SK-N-SH (cell line): ENCODE measurements at regions not wholly inside any gene's neighbourhood (a gene's known extent, or its start where the extent isn't known, plus 50 kb on each side); places are given as distances from the start of the nearest gene placed in this dataset.

Source experiments
- CTCF ChIA-PET: fragments of 300-600, 350-600 bp; formaldehyde crosslinking; extraction: SDS; loops from one replicate; lab custom pipeline; 2021; lab: Yijun Ruan, JAX
- POLR2A ChIA-PET: fragments of 350-600 bp; sonication (Branson Sonifier 250); formaldehyde crosslinking; extraction: SDS; loops from one replicate; lab custom pipeline; 2020; ENCODE audit warnings: antibody characterized with exemption, inconsistent platforms; lab: Yijun Ruan, JAX
- DNase-seq: peaks from one replicate; pipeline ENCODE4 v3.0.0; 2012
- H2AFZ ChIP-seq: fragments of 200-600 bp; sonication (generic); 2 replicates; pipeline ENCODE4 v1.8.1; 2016; ENCODE audit warnings: antibody characterized with exemption, mild to moderate bottlenecking, low read depth
- H3F3A ChIP-seq: fragments of 200-600 bp; sonication (generic); replicated peaks from 2 replicates; pipeline ENCODE3; 2016; ENCODE audit warnings: antibody characterized with exemption, mild to moderate bottlenecking; ENCODE audit not compliant: insufficient read depth
- H3K27ac ChIP-seq, 2 experiments: fragments of 200-500 bp in 1 of 2; fragments of 200-600 bp in 1 of 2; sonication (Bioruptor generic) in 1 of 2; sonication (generic), shearing (Covaris generic) in 1 of 2; 2 replicates each; pipeline versions ENCODE4 v1.5.1 to v1.6.1; 2014 to 2016; ENCODE audit warnings: low read depth in 2 of 2, inconsistent platforms in 1 of 2, low read length in 1 of 2, mild to moderate bottlenecking in 1 of 2, mixed read lengths in 1 of 2
- H3K27me3 ChIP-seq: fragments of 200-600 bp; sonication (generic), shearing (Covaris generic); 2 replicates; pipeline ENCODE4 v1.6.1; 2016; ENCODE audit warnings: mixed run types; ENCODE audit not compliant: insufficient read depth
- H3K36me3 ChIP-seq, 2 experiments: fragments of 200-500 bp in 1 of 2; fragments of 200-600 bp in 1 of 2; sonication (Bioruptor generic) in 1 of 2; sonication (generic) in 1 of 2; replicated peaks in 1 of 2; 2 replicates each; pipeline versions ENCODE3 to v1.5.1; 2014 to 2016; ENCODE audit warnings: low read length in 1 of 2, mild to moderate bottlenecking in 1 of 2; ENCODE audit not compliant: insufficient read depth in 2 of 2, control insufficient read depth in 1 of 2
- H3K4me1 ChIP-seq, 2 experiments: fragments of 200-500 bp in 1 of 2; fragments of 200-600 bp in 1 of 2; sonication (Bioruptor generic) in 1 of 2; sonication (generic), shearing (Covaris generic) in 1 of 2; 2 replicates each; pipeline versions ENCODE4 v1.5.1 to v1.6.1; 2014 to 2016; ENCODE audit warnings: low read depth in 1 of 2, low read length in 1 of 2, mixed run types in 1 of 2; ENCODE audit not compliant: insufficient read depth in 2 of 2, control insufficient read depth in 1 of 2
- H3K4me2 ChIP-seq: fragments of 200-600 bp; sonication (generic), shearing (Covaris generic); 2 replicates; pipeline ENCODE4 v1.6.1; 2017; ENCODE audit warnings: mixed run types
- H3K4me3 ChIP-seq, 2 experiments: fragments of 200-500 bp in 1 of 2; fragments of 200-600 bp in 1 of 2; sonication (Bioruptor generic) in 1 of 2; sonication (generic), shearing (Covaris generic) in 1 of 2; 2 replicates each; pipeline versions ENCODE4 v1.5.1 to v1.8.1; 2014 to 2016; ENCODE audit warnings: low read depth in 2 of 2, inconsistent platforms in 1 of 2, low read length in 1 of 2, mild to moderate bottlenecking in 1 of 2, mixed read lengths in 1 of 2, moderate library complexity in 1 of 2
- H3K79me2 ChIP-seq: fragments of 200-600 bp; sonication (generic); 2 replicates; pipeline ENCODE4 v1.8.1; 2017; ENCODE audit warnings: mild to moderate bottlenecking; ENCODE audit not compliant: insufficient read depth
- H3K9ac ChIP-seq: fragments of 200-600 bp; sonication (generic); 2 replicates; pipeline ENCODE4 v1.6.1; 2017; ENCODE audit warnings: mixed run types
- H3K9me2 ChIP-seq: fragments of 200-600 bp; sonication (generic); 2 replicates; pipeline ENCODE4 v1.6.1; 2017; ENCODE audit warnings: mixed run types
- H3K9me3 ChIP-seq: fragments of 200-600 bp; sonication (generic); 2 replicates; pipeline ENCODE4 v1.6.1; 2017; ENCODE audit warnings: mixed run types, mild to moderate bottlenecking, moderate library complexity
- H4K20me1 ChIP-seq: fragments of 200-600 bp; sonication (generic); 2 replicates; pipeline ENCODE4 v1.6.1; 2017; ENCODE audit warnings: mild to moderate bottlenecking, mixed run types; ENCODE audit not compliant: insufficient read depth
- CHD2 ChIP-seq: fragments of 150-350 bp; IDR thresholded peaks from 2 replicates; pipeline ENCODE4 v1.6.1; 2018; ENCODE audit warnings: low read length; ENCODE audit not compliant: partially characterized antibody
- FOSL2 ChIP-seq: IDR thresholded peaks from 2 replicates; pipeline ENCODE4 v1.4.0; 2012; ENCODE audit warnings: low read depth, mild to moderate bottlenecking, moderate library complexity, borderline replicate concordance
- GABPA ChIP-seq: IDR thresholded peaks from 2 replicates; pipeline ENCODE4 v1.4.0; 2012; ENCODE audit warnings: low read depth, mild to moderate bottlenecking
- MEF2A ChIP-seq: IDR thresholded peaks from 2 replicates; pipeline ENCODE4 v1.4.0; 2012; ENCODE audit warnings: low read depth, borderline replicate concordance
- MXI1 ChIP-seq: IDR thresholded peaks from 2 replicates; pipeline ENCODE4 v1.6.1; 2012; ENCODE audit warnings: mild to moderate bottlenecking, low read depth, low read length, improper control_type of control experiment
- NFIC ChIP-seq: IDR thresholded peaks from 2 replicates; pipeline ENCODE4 v1.4.0; 2012; ENCODE audit warnings: borderline replicate concordance
- PBX3 ChIP-seq: IDR thresholded peaks from 2 replicates; pipeline ENCODE4; 2012
- POLR2AphosphoS5 ChIP-seq: IDR thresholded peaks from 2 replicates; pipeline ENCODE4 v1.6.1; 2012; ENCODE audit warnings: low read depth, low read length
- RAD21 ChIP-seq: IDR thresholded peaks from 2 replicates; pipeline ENCODE4 v1.6.1; 2012; ENCODE audit warnings: mild to moderate bottlenecking, low read length
- RCOR1 ChIP-seq: fragments of 150-350 bp; IDR thresholded peaks from 2 replicates; pipeline ENCODE4 v1.6.1; 2017; ENCODE audit warnings: antibody characterized with exemption, low read length
- SMC3 ChIP-seq: IDR thresholded peaks from 2 replicates; pipeline ENCODE4 v1.6.1; 2012; ENCODE audit warnings: low read depth, low read length, improper control_type of control experiment
- USF1 ChIP-seq: IDR thresholded peaks from 2 replicates; pipeline ENCODE4 v1.4.0; 2012; ENCODE audit warnings: low read depth, borderline replicate concordance
- YY1 ChIP-seq: IDR thresholded peaks from 2 replicates; pipeline ENCODE4 v1.4.0; 2012; ENCODE audit warnings: low read depth, mild to moderate bottlenecking
- WGBS: methylation state at CpG from one replicate; pipeline ENCODE4 v1.1.6; 2017; ENCODE audit warnings: low lambda C conversion rate; 5-methylcytosine and 5-hydroxymethylcytosine counted together
- TF ChIP-seq, protein P1 (sequence below): IDR thresholded peaks from 2 replicates; pipeline ENCODE4 v1.6.1; 2012; ENCODE audit warnings: mild to moderate bottlenecking, low read depth, low read length, moderate library complexity
- TF ChIP-seq, protein P2 (sequence below): IDR thresholded peaks from 2 replicates; pipeline ENCODE4 v1.4.0; 2012; ENCODE audit warnings: low read depth

DNA sequence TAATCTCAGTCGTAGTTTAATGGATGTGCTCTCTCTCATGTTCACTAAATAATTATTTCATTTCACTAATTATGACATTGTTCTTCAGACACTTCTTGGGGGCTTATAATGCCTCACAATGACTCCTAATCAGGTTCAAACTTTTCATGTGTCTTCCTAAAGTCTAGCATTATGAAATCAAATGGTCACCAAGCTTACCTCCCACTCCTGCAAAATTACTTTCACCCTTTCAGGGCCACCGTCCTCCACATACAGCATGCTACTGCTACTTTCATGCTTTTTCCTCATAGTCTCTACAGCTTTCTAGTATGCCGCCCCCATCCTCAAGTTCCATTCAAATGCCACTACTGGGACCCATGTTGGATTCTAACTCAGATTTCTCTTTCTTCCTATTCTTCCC is 59.8 kb upstream of the C1orf53 start:
- Histone ChIP-seq H3K4me2 (no peak overlapping the region), H3K9me3 (no peaks in the 10 kb centered on the region), H3K27ac (no peak overlapping the region), H3K36me3 (no peaks in the 10 kb centered on the region), H3K9me2 (no peaks in the 10 kb centered on the region), H2AFZ (no peak overlapping the region), H3K9ac (no peak overlapping the region), H3K4me3 (no peak overlapping the region)
- WGBS = 75% methylated on average over 3 of the region's 3 CpGs
- TF ChIP-seq RCOR1 = no peak
- TF ChIP-seq, all 33 proteins: peak for 0
- no peaks in the 10 kb centered on the region for H3K79me2 ChIP-seq
- ChIA-PET POLR2A (no interaction called here), CTCF (interaction anchor here (0.7 kb wide), 1 partner anchor 52 kb away, joined by 3 read pairs; no protein-coding TSS in a partner anchor)
- H4K20me1 ChIP-seq = no peaks in the 10 kb centered on the region
- H3K27me3 ChIP-seq = no peaks in the 10 kb centered on the region
- no peaks in the 10 kb centered on the region for H3F3A ChIP-seq
- DNase-seq = no peak
- 0 out of 4 replicates have a peak, but pooled peaks cover 0 to 4% of the 10 kb centered on the region in 2 experiments for H3K4me1 ChIP-seq

- Histone ChIP-seq H3K4me2 (no peak overlapping the region), H3F3A (no peaks in the 10 kb centered on the region), H3K9ac (no peak overlapping the region), H3K79me2 (no peaks in the 10 kb centered on the region), H3K36me3 (no peaks in the 10 kb centered on the region), H3K27ac (no peak overlapping the region), H3K27me3 (no peaks in the 10 kb centered on the region), H3K4me3 (no peak overlapping the region), H3K9me3 (no peaks in the 10 kb centered on the region), H3K9me2 (no peaks in the 10 kb centered on the region), H3K4me1 (0 out of 4 replicates have a peak, but pooled peaks cover 0 to 4% of the 10 kb centered on the region in 2 experiments), H4K20me1 (no peaks in the 10 kb centered on the region), H2AFZ (peak overlapping the region; percentile 44; the same call in 1 of the 2 replicates)
- ChIA-PET POLR2A (no interaction called here), CTCF (no interaction called here)
- no peak for DNase-seq
- WGBS = 98% methylated on average over 2 of the region's 2 CpGs
- no peak for TF ChIP-seq CHD2
- no peak for TF ChIP-seq PBX3
- no peak for TF ChIP-seq USF1
- no peak for TF ChIP-seq POLR2AphosphoS5
These were observed 60.4 kb upstream of the C1orf53 start for GRCh38 chr1:197841883-197842553.

DNA sequence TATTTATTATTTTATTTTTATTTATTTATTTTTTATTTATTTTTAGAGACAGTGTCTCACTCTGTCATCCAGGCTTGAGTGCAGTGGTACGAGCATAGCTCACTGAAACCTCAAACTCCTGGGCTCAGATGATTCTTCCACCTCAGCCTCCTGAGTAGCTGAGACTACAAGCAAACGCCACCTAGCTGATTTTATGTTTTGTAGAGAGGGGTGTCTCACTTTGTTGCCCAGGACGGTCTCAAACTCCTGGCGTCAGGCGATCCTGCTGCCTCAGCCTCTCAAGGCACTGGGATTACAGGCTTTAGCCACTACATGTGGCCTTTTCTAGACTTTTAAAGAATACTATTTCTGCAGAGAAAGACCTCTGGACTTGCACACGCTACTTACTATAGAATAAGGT is 61.3 kb upstream of the C1orf53 start:
- ChIA-PET POLR2A (no interaction called here), CTCF (no interaction called here)
- no peak overlapping the region for H3K9ac ChIP-seq
- no peaks in the 10 kb centered on the region for H3K9me2 ChIP-seq
- no peak overlapping the region for H3K4me2 ChIP-seq
- H3K27me3 ChIP-seq = no peaks in the 10 kb centered on the region
- H3K4me1 ChIP-seq = 0 out of 4 replicates have a peak, but pooled peaks cover 0 to 4% of the 10 kb centered on the region in 2 experiments
- no peaks in the 10 kb centered on the region for H3K9me3 ChIP-seq
- 76% methylated on average over 6 of the region's 6 CpGs for WGBS
- H4K20me1 ChIP-seq = no peaks in the 10 kb centered on the region
- no peak for DNase-seq
- H3K36me3 ChIP-seq = no peaks in the 10 kb centered on the region
- no peak overlapping the region for H3K27ac ChIP-seq
- peak overlapping the region; percentile 44 for H2AFZ ChIP-seq
- no peaks in the 10 kb centered on the region for H3F3A ChIP-seq
- no peaks in the 10 kb centered on the region for H3K79me2 ChIP-seq
- H3K4me3 ChIP-seq = no peak overlapping the region
- TF ChIP-seq MEF2A (no peak), RCOR1 (no peak), YY1 (no peak), RAD21 (no peak), NFIC (no peak), POLR2AphosphoS5 (no peak), CHD2 (no peak), SMC3 (no peak), GABPA (no peak), FOSL2 (no peak), MXI1 (no peak)
- TF ChIP-seq, protein P1, sequence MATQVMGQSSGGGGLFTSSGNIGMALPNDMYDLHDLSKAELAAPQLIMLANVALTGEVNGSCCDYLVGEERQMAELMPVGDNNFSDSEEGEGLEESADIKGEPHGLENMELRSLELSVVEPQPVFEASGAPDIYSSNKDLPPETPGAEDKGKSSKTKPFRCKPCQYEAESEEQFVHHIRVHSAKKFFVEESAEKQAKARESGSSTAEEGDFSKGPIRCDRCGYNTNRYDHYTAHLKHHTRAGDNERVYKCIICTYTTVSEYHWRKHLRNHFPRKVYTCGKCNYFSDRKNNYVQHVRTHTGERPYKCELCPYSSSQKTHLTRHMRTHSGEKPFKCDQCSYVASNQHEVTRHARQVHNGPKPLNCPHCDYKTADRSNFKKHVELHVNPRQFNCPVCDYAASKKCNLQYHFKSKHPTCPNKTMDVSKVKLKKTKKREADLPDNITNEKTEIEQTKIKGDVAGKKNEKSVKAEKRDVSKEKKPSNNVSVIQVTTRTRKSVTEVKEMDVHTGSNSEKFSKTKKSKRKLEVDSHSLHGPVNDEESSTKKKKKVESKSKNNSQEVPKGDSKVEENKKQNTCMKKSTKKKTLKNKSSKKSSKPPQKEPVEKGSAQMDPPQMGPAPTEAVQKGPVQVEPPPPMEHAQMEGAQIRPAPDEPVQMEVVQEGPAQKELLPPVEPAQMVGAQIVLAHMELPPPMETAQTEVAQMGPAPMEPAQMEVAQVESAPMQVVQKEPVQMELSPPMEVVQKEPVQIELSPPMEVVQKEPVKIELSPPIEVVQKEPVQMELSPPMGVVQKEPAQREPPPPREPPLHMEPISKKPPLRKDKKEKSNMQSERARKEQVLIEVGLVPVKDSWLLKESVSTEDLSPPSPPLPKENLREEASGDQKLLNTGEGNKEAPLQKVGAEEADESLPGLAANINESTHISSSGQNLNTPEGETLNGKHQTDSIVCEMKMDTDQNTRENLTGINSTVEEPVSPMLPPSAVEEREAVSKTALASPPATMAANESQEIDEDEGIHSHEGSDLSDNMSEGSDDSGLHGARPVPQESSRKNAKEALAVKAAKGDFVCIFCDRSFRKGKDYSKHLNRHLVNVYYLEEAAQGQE = no peak
- TF ChIP-seq, protein P2, sequence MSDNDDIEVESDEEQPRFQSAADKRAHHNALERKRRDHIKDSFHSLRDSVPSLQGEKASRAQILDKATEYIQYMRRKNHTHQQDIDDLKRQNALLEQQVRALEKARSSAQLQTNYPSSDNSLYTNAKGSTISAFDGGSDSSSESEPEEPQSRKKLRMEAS = no peak
